GM18909 (cell line): ENCODE measurements at regions not wholly inside any gene's neighbourhood (a gene's known extent, or its start where the extent isn't known, plus 50 kb on each side); places are given as distances from the start of the nearest gene placed in this dataset.

Source experiments
- ATAC-seq: cut with Tn5 transposase; IDR thresholded peaks from one replicate; pipeline ENCODE4 v1.9.1; 2021; ENCODE audit warnings: mild to moderate bottlenecking; ENCODE audit not compliant: unreplicated experiment, poor library complexity

GRCh38 chr18:51762373-51762772 lies 564.9 kb upstream of the MEX3C start:
- ATAC-seq: no peak

GRCh38 chr18:51765606-51766360 lies 568.3 kb upstream of the MEX3C start:
- ATAC-seq: peak; percentile 47

GRCh38 chr18:51767293-51767692 lies 569.8 kb upstream of the MEX3C start:
- no peak for ATAC-seq

- no peak for ATAC-seq
Measured at GRCh38 chr18:51778115-51778514, 561.9 kb upstream of the DCC start.

GRCh38 chr18:51789871-51790270 lies 550.1 kb upstream of the DCC start:
- ATAC-seq: no peak

- ATAC-seq: no peak
Measured at GRCh38 chr18:51801514-51801913, 538.5 kb upstream of the DCC start.

GRCh38 chr18:51802569-51803428 lies 537.2 kb upstream of the DCC start:
- ATAC-seq: no peak

GRCh38 chr18:51807336-51807735 lies 532.7 kb upstream of the DCC start:
- ATAC-seq: no peak

GRCh38 chr18:51811883-51812282 lies 528.1 kb upstream of the DCC start:
- peak; percentile 69 for ATAC-seq

GRCh38 chr18:51813740-51814139 lies 526.3 kb upstream of the DCC start:
- no peak for ATAC-seq

- ATAC-seq: no peak
Measured at GRCh38 chr18:51821610-51822009, 518.4 kb upstream of the DCC start.

GRCh38 chr18:51824746-51825145 lies 515.3 kb upstream of the DCC start:
- ATAC-seq: no peak

GRCh38 chr18:51833850-51834249 lies 506.1 kb upstream of the DCC start:
- no peak for ATAC-seq

- no peak for ATAC-seq
Measured at GRCh38 chr18:51848702-51849101, 491.3 kb upstream of the DCC start.

GRCh38 chr18:51852681-51853080 lies 487.3 kb upstream of the DCC start:
- ATAC-seq: no peak

- ATAC-seq: no peak
Measured at GRCh38 chr18:51857989-51858388, 482.0 kb upstream of the DCC start.

GRCh38 chr18:51861046-51861445 lies 479.0 kb upstream of the DCC start:
- no peak for ATAC-seq

GRCh38 chr18:51862051-51862715 lies 477.8 kb upstream of the DCC start:
- ATAC-seq: no peak

GRCh38 chr18:51864219-51864965 lies 475.6 kb upstream of the DCC start:
- ATAC-seq: no peak

- no peak for ATAC-seq
Measured at GRCh38 chr18:51865538-51865937, 474.5 kb upstream of the DCC start.
